Left ventricle myocardium inferior (tissue), 1 donor: ENCODE measurements at regions not wholly inside any gene's neighbourhood (a gene's known extent, or its start where the extent isn't known, plus 50 kb on each side); places are given as distances from the start of the nearest gene placed in this dataset.

ENCODE experiments used
- DNase-seq: peaks from one replicate; pipeline ENCODE4 v3.0.0-alpha.2; 2020
- H3K27ac ChIP-seq: fragments of 200-600 bp; replicated peaks from 2 replicates; pipeline ENCODE4 v1.8.0; 2021
- H3K27me3 ChIP-seq: fragments of 200-600 bp; 2 replicates; pipeline ENCODE4 v1.8.0; 2021; ENCODE audit warnings: low read depth
- H3K36me3 ChIP-seq: fragments of 200-600 bp; 2 replicates; pipeline ENCODE4 v1.8.0; 2021
- H3K4me1 ChIP-seq: fragments of 200-600 bp; 2 replicates; pipeline ENCODE4 v1.8.0; 2021
- H3K4me3 ChIP-seq: fragments of 200-600 bp; 2 replicates; pipeline ENCODE4 v1.8.0; 2021; ENCODE audit warnings: mild to moderate bottlenecking, moderate library complexity
- H3K9me3 ChIP-seq: fragments of 200-600 bp; replicated peaks from 2 replicates; pipeline ENCODE4 v1.8.0; 2021
- intact Hi-C: fragments of 100-400 bp; cut with micrococcal nuclease; formaldehyde crosslinking; loops from one replicate; pipeline ENCODE4 v1.11.0; 2022
- TF ChIP-seq, protein P1 (sequence below): fragments of 200-600 bp; IDR thresholded peaks from 2 replicates; pipeline ENCODE4 v1.8.0; 2021; ENCODE audit warnings: antibody characterized with exemption, mild to moderate bottlenecking, borderline replicate concordance
- donor health status: DM: no; HTN: yes; CAD: no; lungs with severe emphysema.

- TF ChIP-seq, protein P1, sequence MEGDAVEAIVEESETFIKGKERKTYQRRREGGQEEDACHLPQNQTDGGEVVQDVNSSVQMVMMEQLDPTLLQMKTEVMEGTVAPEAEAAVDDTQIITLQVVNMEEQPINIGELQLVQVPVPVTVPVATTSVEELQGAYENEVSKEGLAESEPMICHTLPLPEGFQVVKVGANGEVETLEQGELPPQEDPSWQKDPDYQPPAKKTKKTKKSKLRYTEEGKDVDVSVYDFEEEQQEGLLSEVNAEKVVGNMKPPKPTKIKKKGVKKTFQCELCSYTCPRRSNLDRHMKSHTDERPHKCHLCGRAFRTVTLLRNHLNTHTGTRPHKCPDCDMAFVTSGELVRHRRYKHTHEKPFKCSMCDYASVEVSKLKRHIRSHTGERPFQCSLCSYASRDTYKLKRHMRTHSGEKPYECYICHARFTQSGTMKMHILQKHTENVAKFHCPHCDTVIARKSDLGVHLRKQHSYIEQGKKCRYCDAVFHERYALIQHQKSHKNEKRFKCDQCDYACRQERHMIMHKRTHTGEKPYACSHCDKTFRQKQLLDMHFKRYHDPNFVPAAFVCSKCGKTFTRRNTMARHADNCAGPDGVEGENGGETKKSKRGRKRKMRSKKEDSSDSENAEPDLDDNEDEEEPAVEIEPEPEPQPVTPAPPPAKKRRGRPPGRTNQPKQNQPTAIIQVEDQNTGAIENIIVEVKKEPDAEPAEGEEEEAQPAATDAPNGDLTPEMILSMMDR, result no peak
- no peak overlapping the region for H3K27ac ChIP-seq
- no peak for DNase-seq
- no peak overlapping the region for H3K4me3 ChIP-seq
- peaks cover 30% of the 10 kb centered on the region for H3K4me1 ChIP-seq
- H3K9me3 ChIP-seq, result no peaks in the 10 kb centered on the region
- H3K27me3 ChIP-seq, result peaks cover 10% of the 10 kb centered on the region
- intact Hi-C loops, result no loop called here
- H3K36me3 ChIP-seq, result no peaks in the 10 kb centered on the region
These were observed 106.7 kb upstream of the SDK2 start for GRCh38 chr17:73750975-73751374.

- Histone ChIP-seq H3K9me3 (no peaks in the 10 kb centered on the region), H3K4me1 (peaks cover 24% of the 10 kb centered on the region), H3K27me3 (no peaks in the 10 kb centered on the region), H3K27ac (no peak overlapping the region), H3K36me3 (no peaks in the 10 kb centered on the region), H3K4me3 (no peak overlapping the region)
- intact Hi-C loops, result no loop called here
- TF ChIP-seq, protein P1, result no peak
- no peak for DNase-seq
These were observed 109.7 kb upstream of the SDK2 start for GRCh38 chr17:73753751-73754496.

GRCh38 chr17:73754886-73755400 is 110.7 kb upstream of the SDK2 start:
- H3K27me3 ChIP-seq, result no peaks in the 10 kb centered on the region
- no peaks in the 10 kb centered on the region for H3K9me3 ChIP-seq
- peaks cover 24% of the 10 kb centered on the region for H3K4me1 ChIP-seq
- intact Hi-C loops, result no loop called here
- no peak for DNase-seq
- TF ChIP-seq, protein P1, result no peak
- no peak overlapping the region for H3K4me3 ChIP-seq
- no peak overlapping the region for H3K27ac ChIP-seq
- H3K36me3 ChIP-seq, result no peaks in the 10 kb centered on the region

- Histone ChIP-seq H3K4me1 (peaks cover 24% of the 10 kb centered on the region), H3K36me3 (no peaks in the 10 kb centered on the region), H3K4me3 (no peak overlapping the region), H3K27me3 (no peaks in the 10 kb centered on the region), H3K9me3 (no peaks in the 10 kb centered on the region), H3K27ac (no peak overlapping the region)
- TF ChIP-seq, protein P1, result no peak
- intact Hi-C loops, result no loop called here
- DNase-seq, result no peak
These were observed 113.2 kb upstream of the SDK2 start for GRCh38 chr17:73757420-73757819.

GRCh38 chr17:73758245-73758644 is 114.0 kb upstream of the SDK2 start:
- TF ChIP-seq, protein P1, result no peak
- Histone ChIP-seq H3K4me3 (no peak overlapping the region), H3K27me3 (no peaks in the 10 kb centered on the region), H3K27ac (no peak overlapping the region), H3K4me1 (peaks cover 27% of the 10 kb centered on the region), H3K36me3 (no peaks in the 10 kb centered on the region), H3K9me3 (no peaks in the 10 kb centered on the region)
- intact Hi-C loops, result no loop called here
- no peak for DNase-seq
